Activated naive CD8-positive, alpha-beta T cell treated with anti-CD3 and anti-CD28 coated beads, Interleukin-2, amount 10 ng/mL, durations not matched to agents 7 days and 5 days (primary cell): ENCODE measurements at regions not wholly inside any gene's neighbourhood (a gene's known extent, or its start where the extent isn't known, plus 50 kb on each side); places are given as distances from the start of the nearest gene placed in this dataset.
"Not testable (repeated sequence)": the region's sequence is repeated elsewhere in the genome, so short reads cannot be mapped to it uniquely, and the experiment has no call there.

ENCODE experiments used
- ATAC-seq: fragments of 150-1000 bp; cut with Tn5 transposase; one replicate; pipeline ENCODE4 v1.10.0; 2021; ENCODE audit warnings: low read depth, moderate library complexity
- POLR2A ChIA-PET: fragments of 350-600 bp; sonication (Branson Sonifier 250); formaldehyde crosslinking; loops from one replicate; lab custom pipeline; 2021; ENCODE audit warnings: antibody characterized with exemption; lab: Charles Lee
- DNase-seq: peaks from one replicate; pipeline ENCODE4 v3.0.0; 2021
- H3K27ac Mint-ChIP-seq: one replicate; pipeline ENCODE4 v1.8.0; 2022; ENCODE audit warnings: mild to moderate bottlenecking, mixed read lengths
- H3K27me3 Mint-ChIP-seq: one replicate; pipeline ENCODE4 v1.8.0; 2022; ENCODE audit warnings: mild to moderate bottlenecking, moderate library complexity, mixed read lengths
- H3K36me3 Mint-ChIP-seq: one replicate; pipeline ENCODE4 v1.8.0; 2021; ENCODE audit warnings: mild to moderate bottlenecking, mixed read lengths
- H3K4me1 Mint-ChIP-seq: one replicate; pipeline ENCODE4 v1.8.0; 2021; ENCODE audit warnings: mixed read lengths
- H3K4me3 Mint-ChIP-seq: one replicate; pipeline ENCODE4 v1.8.0; 2022; ENCODE audit warnings: mild to moderate bottlenecking, moderate library complexity, mixed read lengths
- H3K9me3 Mint-ChIP-seq: one replicate; pipeline ENCODE4 v1.8.0; 2021; ENCODE audit warnings: mixed read lengths

DNA sequence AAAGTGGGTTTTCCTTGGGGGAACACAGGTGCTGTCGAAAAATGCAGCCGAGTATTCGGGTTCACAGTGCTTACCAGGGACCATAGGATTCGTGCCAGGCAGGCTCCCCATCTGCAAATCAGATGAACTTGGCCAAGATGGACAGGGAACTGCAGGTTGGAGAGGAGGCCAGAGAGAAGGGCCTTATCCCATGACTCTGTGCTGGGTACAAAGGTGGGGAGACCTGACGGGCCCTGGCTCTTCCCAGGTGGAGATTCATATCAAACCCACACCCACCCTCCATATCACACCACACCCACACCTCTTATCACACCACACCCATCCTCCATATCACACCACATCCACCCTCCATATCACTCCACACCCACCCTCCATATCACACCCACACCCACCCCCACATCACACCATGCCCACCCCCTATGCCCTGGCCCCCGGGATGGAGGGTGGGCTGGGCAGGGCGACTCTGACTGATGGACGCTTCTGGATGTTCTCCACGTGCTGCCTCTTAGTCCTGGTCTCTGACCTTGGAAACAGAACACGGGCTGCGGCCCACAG lies 319.7 kb downstream of the ADGRD1 start:
- DNase-seq (no peak), ATAC-seq (no peak)
- no peaks in the 10 kb centered on the region for H3K27me3 Mint-ChIP-seq
- POLR2A ChIA-PET, result no interaction called here
- H3K9me3 Mint-ChIP-seq, result no peaks in the 10 kb centered on the region
- H3K36me3 Mint-ChIP-seq, result no peaks in the 10 kb centered on the region
- H3K27ac Mint-ChIP-seq, result no peak overlapping the region
- H3K4me1 Mint-ChIP-seq, result no peaks in the 10 kb centered on the region
- H3K4me3 Mint-ChIP-seq, result no peak overlapping the region

- POLR2A ChIA-PET, result no interaction called here
- Mint-ChIP-seq H3K9me3 (no peaks in the 10 kb centered on the region), H3K36me3 (no peaks in the 10 kb centered on the region), H3K27me3 (no peaks in the 10 kb centered on the region), H3K4me3 (no peak overlapping the region), H3K4me1 (no peaks in the 10 kb centered on the region), H3K27ac (no peak overlapping the region)
- ATAC-seq, result no peak
- DNase-seq, result no peak
These were observed 320.4 kb downstream of the ADGRD1 start for GRCh38 chr12:131274061-131274460.

GRCh38 chr12:131274906-131275305 lies 321.2 kb downstream of the ADGRD1 start:
- POLR2A ChIA-PET, result no interaction called here
- no peaks in the 10 kb centered on the region for H3K9me3 Mint-ChIP-seq
- no peak overlapping the region for H3K27ac Mint-ChIP-seq
- DNase-seq (no peak), ATAC-seq (no peak)
- H3K36me3 Mint-ChIP-seq, result no peaks in the 10 kb centered on the region
- H3K4me1 Mint-ChIP-seq, result no peaks in the 10 kb centered on the region
- no peak overlapping the region for H3K4me3 Mint-ChIP-seq
- H3K27me3 Mint-ChIP-seq, result no peaks in the 10 kb centered on the region

GRCh38 chr12:131275824-131276223 lies 322.1 kb downstream of the ADGRD1 start:
- H3K4me1 Mint-ChIP-seq, result no peaks in the 10 kb centered on the region
- H3K4me3 Mint-ChIP-seq, result no peak overlapping the region
- H3K27me3 Mint-ChIP-seq, result no peaks in the 10 kb centered on the region
- no peaks in the 10 kb centered on the region for H3K9me3 Mint-ChIP-seq
- no peaks in the 10 kb centered on the region for H3K36me3 Mint-ChIP-seq
- DNase-seq (no peak), ATAC-seq (no peak)
- POLR2A ChIA-PET, result no interaction called here
- no peak overlapping the region for H3K27ac Mint-ChIP-seq

DNA sequence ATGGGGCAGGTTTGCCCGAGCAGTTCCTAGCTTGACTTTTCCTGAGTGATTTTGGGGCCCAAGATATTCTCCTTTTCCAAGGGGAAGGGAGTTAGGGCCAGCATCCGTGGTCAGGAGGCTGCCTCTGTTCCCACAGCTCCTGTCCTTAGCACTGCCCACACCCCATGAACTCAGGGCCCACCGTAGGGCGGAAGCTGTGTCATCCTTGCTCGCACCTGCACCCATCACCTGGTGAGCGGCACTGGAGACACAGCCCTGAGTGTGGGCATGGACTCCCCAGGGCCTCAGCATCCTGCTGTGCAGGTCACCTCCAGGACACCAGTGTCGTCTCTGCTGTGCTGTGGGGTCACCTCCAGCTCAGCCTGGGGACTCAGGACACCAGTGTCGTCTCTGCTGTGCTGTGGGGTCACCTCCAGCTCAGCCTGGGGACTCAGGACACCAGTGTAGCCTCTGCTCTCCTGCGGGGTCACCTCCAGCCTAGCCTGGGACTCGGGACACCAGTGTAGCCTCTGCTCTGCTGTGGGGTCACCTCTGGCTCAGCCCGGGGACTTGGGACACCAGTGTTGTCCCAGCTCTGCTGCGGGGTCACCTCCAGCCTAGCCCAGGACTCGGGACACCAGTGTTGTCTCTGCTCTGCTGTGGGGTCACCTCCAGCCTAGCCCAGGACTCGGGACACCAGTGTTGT lies 322.9 kb downstream of the ADGRD1 start:
- Mint-ChIP-seq H3K9me3 (no peaks in the 10 kb centered on the region), H3K4me3 (no peak overlapping the region), H3K36me3 (no peaks in the 10 kb centered on the region), H3K27me3 (no peaks in the 10 kb centered on the region), H3K4me1 (no peaks in the 10 kb centered on the region), H3K27ac (no peak overlapping the region)
- no peak for DNase-seq
- ATAC-seq, result no peak
- POLR2A ChIA-PET, result no interaction called here

- H3K27me3 Mint-ChIP-seq, DNase-seq, H3K4me1 Mint-ChIP-seq, H3K4me3 Mint-ChIP-seq, H3K36me3 Mint-ChIP-seq, POLR2A ChIA-PET, ATAC-seq, H3K27ac Mint-ChIP-seq, H3K9me3 Mint-ChIP-seq: not testable (repeated sequence)
These were observed 323.7 kb downstream of the ADGRD1 start for GRCh38 chr12:131277186-131278091.

- H3K9me3 Mint-ChIP-seq, POLR2A ChIA-PET, H3K27me3 Mint-ChIP-seq, H3K36me3 Mint-ChIP-seq, DNase-seq, ATAC-seq, H3K27ac Mint-ChIP-seq, H3K4me3 Mint-ChIP-seq, H3K4me1 Mint-ChIP-seq: not testable (repeated sequence)
These were observed 324.9 kb downstream of the ADGRD1 start for GRCh38 chr12:131278451-131279115.

- POLR2A ChIA-PET, result no interaction called here
- no peak for DNase-seq
- peaks cover 3% of the 10 kb centered on the region for H3K9me3 Mint-ChIP-seq
- H3K27ac Mint-ChIP-seq, result no peak overlapping the region
- H3K4me3 Mint-ChIP-seq, result no peak overlapping the region
- H3K36me3 Mint-ChIP-seq, result no peaks in the 10 kb centered on the region
- H3K4me1 Mint-ChIP-seq, result peaks cover 2% of the 10 kb centered on the region
- H3K27me3 Mint-ChIP-seq, result no peaks in the 10 kb centered on the region
- no peak for ATAC-seq
These were observed 325.7 kb downstream of the ADGRD1 start for GRCh38 chr12:131279281-131279921.

DNA sequence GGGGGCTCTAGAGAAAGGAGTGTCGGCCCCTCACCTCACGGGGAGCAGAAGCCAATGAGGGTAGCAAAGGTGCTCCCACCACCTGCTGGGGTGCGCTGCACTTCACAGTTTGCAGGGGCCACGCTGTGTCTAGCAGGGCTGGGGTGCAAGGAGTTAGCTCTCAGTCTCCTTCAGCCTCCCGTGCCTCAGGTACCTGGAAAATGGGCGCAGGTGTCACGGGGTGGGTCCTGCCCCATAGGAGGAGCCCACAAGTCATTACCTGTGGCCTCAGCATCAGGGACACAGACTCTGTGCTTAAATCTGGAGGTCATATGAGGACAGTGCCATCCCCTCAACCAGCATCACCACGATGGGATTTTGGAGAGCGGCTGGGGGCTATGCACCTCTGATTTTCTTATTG lies 326.7 kb downstream of the ADGRD1 start:
- Mint-ChIP-seq H3K27ac (no peak overlapping the region), H3K27me3 (no peaks in the 10 kb centered on the region), H3K9me3 (peaks cover 3% of the 10 kb centered on the region), H3K4me1 (peaks cover 2% of the 10 kb centered on the region), H3K36me3 (no peaks in the 10 kb centered on the region), H3K4me3 (no peak overlapping the region)
- DNase-seq (peak; percentile 6), ATAC-seq (no peak)
- POLR2A ChIA-PET, result no interaction called here

DNA sequence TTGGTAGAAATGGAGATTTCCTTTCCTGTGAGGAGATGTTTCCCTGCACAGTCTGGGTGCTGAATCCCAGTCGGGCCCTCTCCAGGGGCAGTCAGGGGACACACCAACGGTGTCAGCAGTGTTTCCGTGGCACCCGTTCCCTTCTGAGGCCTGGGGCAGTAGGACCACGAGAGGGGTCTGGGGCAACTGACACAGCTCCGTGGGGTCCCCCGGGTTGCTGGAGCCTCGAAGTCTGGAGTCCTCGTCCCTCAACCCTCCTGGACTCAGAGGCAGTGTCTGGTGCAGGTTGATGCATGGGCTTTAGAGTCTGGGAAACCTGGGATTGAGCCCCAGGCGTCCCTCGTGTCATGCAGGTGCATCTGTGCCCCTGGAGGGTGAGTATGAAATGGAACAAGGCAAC lies 327.3 kb downstream of the ADGRD1 start:
- Mint-ChIP-seq H3K27me3 (no peaks in the 10 kb centered on the region), H3K9me3 (peaks cover 3% of the 10 kb centered on the region), H3K4me3 (no peak overlapping the region), H3K36me3 (no peaks in the 10 kb centered on the region), H3K27ac (no peak overlapping the region), H3K4me1 (peaks cover 2% of the 10 kb centered on the region)
- POLR2A ChIA-PET, result no interaction called here
- no peak for ATAC-seq
- DNase-seq, result peak; percentile 17

DNA sequence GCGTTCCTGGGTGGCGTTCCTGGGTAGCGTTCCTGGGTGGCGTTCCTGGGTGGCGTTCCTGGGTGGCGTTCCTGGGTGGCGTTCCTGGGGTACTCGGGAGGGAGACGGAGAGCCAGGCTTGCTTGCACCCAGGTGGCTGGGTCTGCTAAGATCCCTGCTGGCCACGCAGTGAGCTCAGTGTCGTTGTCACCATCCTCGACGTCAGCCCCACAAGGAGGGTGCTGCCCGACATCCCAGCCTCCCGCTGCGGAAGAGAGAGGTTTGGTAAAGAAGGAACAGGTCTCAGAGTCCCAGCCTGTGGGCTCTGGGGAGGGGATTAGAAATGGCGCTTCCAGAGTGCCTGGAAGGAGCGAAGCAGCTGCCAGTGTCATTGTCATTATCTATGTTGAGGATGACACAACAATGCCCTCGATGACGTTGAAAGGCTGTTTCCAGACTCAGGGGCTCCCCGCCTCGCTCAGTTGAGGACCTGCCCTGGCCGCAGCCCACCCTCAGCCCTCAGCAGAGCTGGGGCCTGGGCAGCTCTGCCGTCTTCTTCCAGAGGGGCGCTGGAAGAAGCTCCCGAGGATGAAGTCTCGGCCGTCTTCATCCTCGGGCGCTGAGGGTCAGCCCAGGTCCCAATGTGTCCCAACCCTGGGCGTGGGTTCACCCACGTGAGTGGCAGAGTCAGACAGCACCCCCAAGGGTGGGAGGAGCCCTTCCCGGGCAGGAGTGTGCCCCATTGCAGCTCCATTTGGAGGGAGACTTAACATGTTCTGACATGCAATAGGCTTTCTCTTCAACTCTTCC lies 328.8 kb downstream of the ADGRD1 start:
- Mint-ChIP-seq H3K27me3 (no peaks in the 10 kb centered on the region), H3K9me3 (peaks cover 3% of the 10 kb centered on the region), H3K36me3 (no peaks in the 10 kb centered on the region), H3K27ac (no peak overlapping the region), H3K4me3 (no peak overlapping the region), H3K4me1 (peaks cover 2% of the 10 kb centered on the region)
- DNase-seq (peak; percentile 7), ATAC-seq (no peak)
- POLR2A ChIA-PET, result no interaction called here

DNA sequence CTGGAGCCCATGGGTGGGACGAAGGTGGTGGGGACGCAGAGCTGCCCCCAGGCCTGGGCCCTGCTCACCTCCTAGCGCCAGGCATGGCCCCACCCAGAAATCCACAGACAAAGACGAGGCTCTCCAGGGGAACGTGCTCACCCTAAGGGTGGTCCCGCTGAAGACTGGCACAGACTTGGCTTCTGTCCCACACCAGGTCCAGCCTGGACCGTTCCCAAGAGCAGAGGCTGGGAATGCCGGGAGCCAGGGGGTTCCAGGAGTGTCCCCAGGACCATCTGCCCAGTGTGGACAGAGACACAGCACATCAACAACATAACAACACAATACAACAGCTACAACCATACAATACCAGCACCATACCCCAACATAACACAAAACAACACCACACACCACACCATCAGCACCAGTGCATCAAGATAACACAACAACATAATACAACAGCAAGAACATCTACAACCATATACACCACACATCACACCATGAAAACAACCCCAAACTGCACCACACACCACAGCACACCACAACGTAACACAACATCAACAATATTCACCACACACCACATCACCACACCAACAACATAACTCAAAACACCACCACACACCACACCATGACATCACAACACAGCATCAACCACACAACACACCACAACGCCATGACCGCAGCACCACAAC lies 329.6 kb downstream of the ADGRD1 start:
- ATAC-seq (no peak), DNase-seq (no peak)
- peaks cover 2% of the 10 kb centered on the region for H3K4me1 Mint-ChIP-seq
- POLR2A ChIA-PET, result no interaction called here
- H3K4me3 Mint-ChIP-seq, result no peak overlapping the region
- H3K9me3 Mint-ChIP-seq, result peaks cover 3% of the 10 kb centered on the region
- no peak overlapping the region for H3K27ac Mint-ChIP-seq
- no peaks in the 10 kb centered on the region for H3K27me3 Mint-ChIP-seq
- no peaks in the 10 kb centered on the region for H3K36me3 Mint-ChIP-seq
